ENCODE measurements at regions not wholly inside any gene's neighbourhood (a gene's known extent, or its start where the extent isn't known, plus 50 kb on each side); places are given as distances from the start of the nearest gene placed in this dataset.

GRCh38 chr12:91986084-91986483, 159.6 kb downstream of the BTG1 start:
- H3K9me3 Mint-ChIP-seq: no peaks in the 10 kb centered on the region
- peaks cover 7% of the 10 kb centered on the region for H3K4me1 Mint-ChIP-seq
- ChIA-PET POLR2A (interaction anchor here (2.7 kb wide), 1 partner anchor 159 kb away, joined by 11 read pairs; the partner anchor contains the start of gene BTG1), CTCF (interaction anchor here (1.1 kb wide), 1 partner anchor 157 kb away, joined by 5 read pairs; no protein-coding TSS in a partner anchor)
- no peak overlapping the region for H3K27ac Mint-ChIP-seq
- H3K4me3 Mint-ChIP-seq: no peak overlapping the region
- DNase-seq: no peak
- H3K36me3 Mint-ChIP-seq (ENCODE audit: low read depth): no peaks in the 10 kb centered on the region
- no peaks in the 10 kb centered on the region for H3K27me3 Mint-ChIP-seq

GRCh38 chr12:91985002-91985787, 160.5 kb downstream of the BTG1 start:
- peaks cover 7% of the 10 kb centered on the region for H3K4me1 Mint-ChIP-seq
- no peak overlapping the region for H3K4me3 Mint-ChIP-seq
- H3K36me3 Mint-ChIP-seq (ENCODE audit: low read depth): no peaks in the 10 kb centered on the region
- no peak overlapping the region for H3K27ac Mint-ChIP-seq
- no peaks in the 10 kb centered on the region for H3K27me3 Mint-ChIP-seq
- no peaks in the 10 kb centered on the region for H3K9me3 Mint-ChIP-seq
- CTCF ChIA-PET: no interaction called here
- no peak for DNase-seq
- POLR2A ChIA-PET: interaction anchor here (0.8 to 2.7 kb wide), 2 partner anchors 145 to 160 kb away, joined by 3 to 11 read pairs; partner anchors contain the start of gene BTG1

GRCh38 chr12:91984556-91984955, 161.1 kb downstream of the BTG1 start:
- DNase-seq: no peak
- Mint-ChIP-seq H3K27me3 (no peaks in the 10 kb centered on the region), H3K4me3 (no peak overlapping the region), H3K4me1 (peaks cover 7% of the 10 kb centered on the region), H3K36me3 (ENCODE audit: low read depth) (no peaks in the 10 kb centered on the region), H3K27ac (no peak overlapping the region), H3K9me3 (no peaks in the 10 kb centered on the region)
- ChIA-PET POLR2A (interaction anchor here (0.8 to 2.7 kb wide), 2 partner anchors 146 to 161 kb away, joined by 3 to 11 read pairs; partner anchors contain the start of gene BTG1), CTCF (no interaction called here)

GRCh38 chr12:91983935-91984334, 161.7 kb downstream of the BTG1 start:
- H3K4me3 Mint-ChIP-seq: no peak overlapping the region
- no peaks in the 10 kb centered on the region for H3K27me3 Mint-ChIP-seq
- H3K4me1 Mint-ChIP-seq: peaks cover 7% of the 10 kb centered on the region
- no peak for DNase-seq
- H3K36me3 Mint-ChIP-seq (ENCODE audit: low read depth): no peaks in the 10 kb centered on the region
- peaks cover under 1% of the 10 kb centered on the region for H3K9me3 Mint-ChIP-seq
- CTCF ChIA-PET: interaction anchor here (1.7 kb wide), 1 partner anchor 173 kb away, joined by 4 read pairs; no protein-coding TSS in a partner anchor
- POLR2A ChIA-PET: interaction anchor here (2.7 kb wide), 1 partner anchor 161 kb away, joined by 11 read pairs; the partner anchor contains the start of gene BTG1
- no peak overlapping the region for H3K27ac Mint-ChIP-seq

GRCh38 chr12:91982946-91983345, 162.7 kb downstream of the BTG1 start:
- DNase-seq: no peak
- CTCF ChIA-PET: interaction anchor here (1.7 kb wide), 1 partner anchor 172 kb away, joined by 4 read pairs; no protein-coding TSS in a partner anchor
- H3K27me3 Mint-ChIP-seq: no peaks in the 10 kb centered on the region
- H3K4me1 Mint-ChIP-seq: peaks cover 17% of the 10 kb centered on the region
- no peak overlapping the region for H3K4me3 Mint-ChIP-seq
- POLR2A ChIA-PET: interaction anchor here (1.6 kb wide), 1 partner anchor 159 kb away, joined by 5 read pairs; no protein-coding TSS in a partner anchor
- no peak overlapping the region for H3K27ac Mint-ChIP-seq
- H3K36me3 Mint-ChIP-seq (ENCODE audit: low read depth): peaks cover 7% of the 10 kb centered on the region
- peaks cover 6% of the 10 kb centered on the region for H3K9me3 Mint-ChIP-seq

- no peaks in the 10 kb centered on the region for H3K27me3 Mint-ChIP-seq
- peaks cover 14% of the 10 kb centered on the region for H3K36me3 Mint-ChIP-seq (ENCODE audit: low read depth)
- CTCF ChIA-PET: no interaction called here
- no peak overlapping the region for H3K4me3 Mint-ChIP-seq
- no peak for DNase-seq
- peaks cover 15% of the 10 kb centered on the region for H3K9me3 Mint-ChIP-seq
- POLR2A ChIA-PET: interaction anchor here (1.2 kb wide), 1 partner anchor 165 kb away, joined by 3 read pairs; the partner anchor contains the start of gene BTG1
- peaks cover 15% of the 10 kb centered on the region for H3K4me1 Mint-ChIP-seq
- H3K27ac Mint-ChIP-seq: no peak overlapping the region
These were observed 165.2 kb downstream of the BTG1 start for GRCh38 chr12:91980389-91980821.

- H3K27me3 Mint-ChIP-seq: no peaks in the 10 kb centered on the region
- POLR2A ChIA-PET: interaction anchor here (1.3 kb wide), 1 partner anchor 53 kb away, joined by 3 read pairs; no protein-coding TSS in a partner anchor
- peaks cover 14% of the 10 kb centered on the region for H3K36me3 Mint-ChIP-seq (ENCODE audit: low read depth)
- peaks cover 15% of the 10 kb centered on the region for H3K9me3 Mint-ChIP-seq
- H3K4me1 Mint-ChIP-seq: peaks cover 15% of the 10 kb centered on the region
- no peak overlapping the region for H3K4me3 Mint-ChIP-seq
- DNase-seq: peak; percentile 17
- CTCF ChIA-PET: no interaction called here
- H3K27ac Mint-ChIP-seq: peak overlapping the region; percentile 48
These were observed 167.5 kb downstream of the BTG1 start for GRCh38 chr12:91978143-91978542.

GRCh38 chr12:91975891-91976290, 169.8 kb downstream of the BTG1 start:
- no peak for DNase-seq
- H3K4me1 Mint-ChIP-seq: peaks cover 15% of the 10 kb centered on the region
- H3K27ac Mint-ChIP-seq: no peak overlapping the region
- peaks cover 18% of the 10 kb centered on the region for H3K9me3 Mint-ChIP-seq
- H3K36me3 Mint-ChIP-seq (ENCODE audit: low read depth): peaks cover 14% of the 10 kb centered on the region
- no peak overlapping the region for H3K4me3 Mint-ChIP-seq
- ChIA-PET POLR2A (no interaction called here), CTCF (no interaction called here)
- H3K27me3 Mint-ChIP-seq: no peaks in the 10 kb centered on the region

- POLR2A ChIA-PET: interaction anchor here (1.1 kb wide), 1 partner anchor 170 kb away, joined by 3 read pairs; no protein-coding TSS in a partner anchor
- DNase-seq: no peak
- H3K36me3 Mint-ChIP-seq (ENCODE audit: low read depth): peaks cover 18% of the 10 kb centered on the region
- H3K9me3 Mint-ChIP-seq: peaks cover 22% of the 10 kb centered on the region
- CTCF ChIA-PET: interaction anchor here (0.8 kb wide), 1 partner anchor 592 kb away, joined by 3 read pairs; no protein-coding TSS in a partner anchor
- H3K27me3 Mint-ChIP-seq: no peaks in the 10 kb centered on the region
- no peak overlapping the region for H3K4me3 Mint-ChIP-seq
- no peak overlapping the region for H3K27ac Mint-ChIP-seq
- peaks cover 15% of the 10 kb centered on the region for H3K4me1 Mint-ChIP-seq
These were observed 171.0 kb downstream of the BTG1 start for GRCh38 chr12:91974541-91975085.

GRCh38 chr12:91973813-91974212, 171.8 kb downstream of the BTG1 start:
- Mint-ChIP-seq H3K9me3 (peaks cover 22% of the 10 kb centered on the region), H3K27ac (no peak overlapping the region), H3K4me1 (peaks cover 14% of the 10 kb centered on the region), H3K4me3 (no peak overlapping the region), H3K36me3 (ENCODE audit: low read depth) (peaks cover 18% of the 10 kb centered on the region), H3K27me3 (no peaks in the 10 kb centered on the region)
- no peak for DNase-seq
- ChIA-PET POLR2A (interaction anchor here (1.1 kb wide), 1 partner anchor 171 kb away, joined by 3 read pairs; no protein-coding TSS in a partner anchor), CTCF (no interaction called here)

GRCh38 chr12:91972896-91973295, 172.8 kb downstream of the BTG1 start:
- H3K27ac Mint-ChIP-seq: no peak overlapping the region

GRCh38 chr12:91968777-91969171, 176.9 kb downstream of the BTG1 start:
- Mint-ChIP-seq H3K9me3 (peaks cover 12% of the 10 kb centered on the region), H3K27me3 (no peaks in the 10 kb centered on the region), H3K4me3 (no peak overlapping the region), H3K36me3 (ENCODE audit: low read depth) (peaks cover 4% of the 10 kb centered on the region), H3K27ac (no peak overlapping the region), H3K4me1 (no peaks in the 10 kb centered on the region)
- ChIA-PET POLR2A (no interaction called here), CTCF (no interaction called here)
- no peak for DNase-seq

More at GRCh38 chr12:91972896-91973295, 172.8 kb downstream of the BTG1 start:
- ChIA-PET CTCF (no interaction called here), POLR2A (no interaction called here)
- peaks cover 18% of the 10 kb centered on the region for H3K9me3 Mint-ChIP-seq
- H3K27me3 Mint-ChIP-seq: no peaks in the 10 kb centered on the region
- peaks cover 11% of the 10 kb centered on the region for H3K36me3 Mint-ChIP-seq (ENCODE audit: low read depth)
- peaks cover 5% of the 10 kb centered on the region for H3K4me1 Mint-ChIP-seq
- no peak for DNase-seq
- no peak overlapping the region for H3K4me3 Mint-ChIP-seq

GRCh38 chr12:91968076-91968776, 177.4 kb downstream of the BTG1 start:
- ChIA-PET POLR2A (no interaction called here), CTCF (no interaction called here)
- Mint-ChIP-seq H3K36me3 (ENCODE audit: low read depth) (peaks cover 4% of the 10 kb centered on the region), H3K27ac (no peak overlapping the region), H3K4me1 (no peaks in the 10 kb centered on the region), H3K27me3 (no peaks in the 10 kb centered on the region), H3K4me3 (no peak overlapping the region), H3K9me3 (peaks cover 13% of the 10 kb centered on the region)
- DNase-seq: no peak
